ENCODE measurements at regions not wholly inside any gene's neighbourhood (a gene's known extent, or its start where the extent isn't known, plus 50 kb on each side); places are given as distances from the start of the nearest gene placed in this dataset.
"Not testable (repeated sequence)": the region's sequence is repeated elsewhere in the genome, so short reads cannot be mapped to it uniquely, and the experiment has no call there.

- Histone ChIP-seq H3K4me1 (ENCODE audit: control insufficient read depth, low read length) (no peaks in the 10 kb centered on the region), H3K27me3 (ENCODE audit: control insufficient read depth, low read length) (no peaks in the 10 kb centered on the region), H3K4me2 (ENCODE audit: low read length) (no peak overlapping the region), H4K20me1 (ENCODE audit: control insufficient read depth, insufficient read depth, low read depth, low read length) (no peaks in the 10 kb centered on the region), H3K9me3 (ENCODE audit: control insufficient read depth, insufficient read depth, low read length) (no peaks in the 10 kb centered on the region), H3F3A (ENCODE audit: control insufficient read depth, insufficient read depth) (no peaks in the 10 kb centered on the region), H3K9me2 (replicated peaks; ENCODE audit: control insufficient read depth, low read length) (no peaks in the 10 kb centered on the region), H3K27ac (ENCODE audit: low read depth, low read length) (no peak overlapping the region), H3K79me2 (ENCODE audit: control insufficient read depth, low read length) (no peaks in the 10 kb centered on the region), H3K4me3 (ENCODE audit: low read length) (no peak overlapping the region), H3K36me3 (ENCODE audit: control insufficient read depth, low read length) (no peaks in the 10 kb centered on the region)
- TF ChIP-seq, protein P1, sequence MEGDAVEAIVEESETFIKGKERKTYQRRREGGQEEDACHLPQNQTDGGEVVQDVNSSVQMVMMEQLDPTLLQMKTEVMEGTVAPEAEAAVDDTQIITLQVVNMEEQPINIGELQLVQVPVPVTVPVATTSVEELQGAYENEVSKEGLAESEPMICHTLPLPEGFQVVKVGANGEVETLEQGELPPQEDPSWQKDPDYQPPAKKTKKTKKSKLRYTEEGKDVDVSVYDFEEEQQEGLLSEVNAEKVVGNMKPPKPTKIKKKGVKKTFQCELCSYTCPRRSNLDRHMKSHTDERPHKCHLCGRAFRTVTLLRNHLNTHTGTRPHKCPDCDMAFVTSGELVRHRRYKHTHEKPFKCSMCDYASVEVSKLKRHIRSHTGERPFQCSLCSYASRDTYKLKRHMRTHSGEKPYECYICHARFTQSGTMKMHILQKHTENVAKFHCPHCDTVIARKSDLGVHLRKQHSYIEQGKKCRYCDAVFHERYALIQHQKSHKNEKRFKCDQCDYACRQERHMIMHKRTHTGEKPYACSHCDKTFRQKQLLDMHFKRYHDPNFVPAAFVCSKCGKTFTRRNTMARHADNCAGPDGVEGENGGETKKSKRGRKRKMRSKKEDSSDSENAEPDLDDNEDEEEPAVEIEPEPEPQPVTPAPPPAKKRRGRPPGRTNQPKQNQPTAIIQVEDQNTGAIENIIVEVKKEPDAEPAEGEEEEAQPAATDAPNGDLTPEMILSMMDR (IDR thresholded peaks at IDR 0.05; ENCODE audit: low read depth, low read length, poor library complexity, severe bottlenecking): no peak
- no peak for TF ChIP-seq EZH2phosphoT487 (IDR thresholded peaks at IDR 0.05; ENCODE audit: borderline replicate concordance, low read length)
These were observed 84.1 kb upstream of the RGPD4 start for GRCh38 chr2:107742460-107743027.

DNA sequence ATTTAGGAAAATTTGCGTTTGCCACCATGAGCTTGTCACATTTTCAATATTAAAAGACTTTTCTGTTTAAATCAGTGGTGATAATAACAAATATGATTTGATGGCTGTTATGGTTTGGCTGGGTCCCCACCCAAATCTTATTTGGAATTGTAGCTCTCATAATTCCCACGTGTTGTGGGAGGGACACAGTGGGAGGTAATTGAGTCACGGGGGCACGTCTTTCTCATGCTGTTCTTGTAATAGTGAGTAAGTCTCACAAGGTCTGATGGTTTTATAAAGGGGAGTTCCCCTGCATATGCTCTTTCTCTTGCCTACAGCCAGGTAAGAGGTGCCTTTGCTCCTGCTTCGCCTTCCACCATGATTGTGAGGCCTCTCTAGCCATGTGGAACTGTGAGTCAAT lies 83.4 kb upstream of the RGPD4 start:
- H3K4me2 ChIP-seq (ENCODE audit: low read length): no peak overlapping the region
- H3K79me2 ChIP-seq (ENCODE audit: control insufficient read depth, low read length): no peaks in the 10 kb centered on the region
- no peak overlapping the region for H3K27ac ChIP-seq (ENCODE audit: low read depth, low read length)
- TF ChIP-seq, protein P1 (IDR thresholded peaks at IDR 0.05; ENCODE audit: low read depth, low read length, poor library complexity, severe bottlenecking): no peak
- no peak for TF ChIP-seq EZH2phosphoT487 (IDR thresholded peaks at IDR 0.05; ENCODE audit: borderline replicate concordance, low read length)
- H3K4me1 ChIP-seq (ENCODE audit: control insufficient read depth, low read length): no peaks in the 10 kb centered on the region
- no peaks in the 10 kb centered on the region for H3K36me3 ChIP-seq (ENCODE audit: control insufficient read depth, low read length)
- H3F3A ChIP-seq (ENCODE audit: control insufficient read depth, insufficient read depth): no peaks in the 10 kb centered on the region
- H4K20me1 ChIP-seq (ENCODE audit: control insufficient read depth, insufficient read depth, low read depth, low read length): no peaks in the 10 kb centered on the region
- no peak overlapping the region for H3K4me3 ChIP-seq (ENCODE audit: low read length)
- no peaks in the 10 kb centered on the region for H3K27me3 ChIP-seq (ENCODE audit: control insufficient read depth, low read length)
- H3K9me3 ChIP-seq (ENCODE audit: control insufficient read depth, insufficient read depth, low read length): no peaks in the 10 kb centered on the region
- no peaks in the 10 kb centered on the region for H3K9me2 ChIP-seq (replicated peaks; ENCODE audit: control insufficient read depth, low read length)

DNA sequence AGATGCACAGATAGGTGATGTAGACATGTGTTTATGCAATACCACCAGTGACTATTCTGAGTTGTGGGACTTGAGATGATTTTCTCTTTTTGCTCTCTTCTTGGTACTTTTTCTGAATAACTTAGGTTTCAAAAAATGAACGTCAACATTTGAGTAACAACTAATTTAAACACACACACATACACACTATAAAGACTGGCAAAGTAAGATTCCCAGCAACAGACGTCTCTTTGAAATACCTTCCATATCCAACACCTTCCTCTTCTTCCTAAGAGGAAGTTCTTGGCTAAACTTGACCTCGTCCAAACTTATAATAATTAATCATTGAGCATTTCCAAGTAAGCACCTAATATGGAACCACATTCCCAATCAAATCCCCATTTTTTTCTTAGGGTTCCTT lies 81.6 kb upstream of the RGPD4 start:
- TF ChIP-seq, protein P1 (IDR thresholded peaks at IDR 0.05; ENCODE audit: low read depth, low read length, poor library complexity, severe bottlenecking): no peak
- H3K27ac ChIP-seq (ENCODE audit: low read depth, low read length): no peak overlapping the region

GRCh38 chr2:107746552-107747198 lies 80.0 kb upstream of the RGPD4 start:
- H3K27ac ChIP-seq (ENCODE audit: low read depth, low read length); H4K20me1 ChIP-seq (ENCODE audit: control insufficient read depth, insufficient read depth, low read depth, low read length); H3K4me1 ChIP-seq (ENCODE audit: control insufficient read depth, low read length); H3K79me2 ChIP-seq (ENCODE audit: control insufficient read depth, low read length); H3F3A ChIP-seq (ENCODE audit: control insufficient read depth, insufficient read depth); H3K36me3 ChIP-seq (ENCODE audit: control insufficient read depth, low read length); H3K9me3 ChIP-seq (ENCODE audit: control insufficient read depth, insufficient read depth, low read length); H3K4me2 ChIP-seq (ENCODE audit: low read length); H3K9me2 ChIP-seq (replicated peaks; ENCODE audit: control insufficient read depth, low read length); H3K4me3 ChIP-seq (ENCODE audit: low read length); H3K27me3 ChIP-seq (ENCODE audit: control insufficient read depth, low read length): not testable (repeated sequence)

More for the DNA sequence above, 81.6 kb upstream of the RGPD4 start:
- no peaks in the 10 kb centered on the region for H4K20me1 ChIP-seq (ENCODE audit: control insufficient read depth, insufficient read depth, low read depth, low read length)
- no peaks in the 10 kb centered on the region for H3K9me2 ChIP-seq (replicated peaks; ENCODE audit: control insufficient read depth, low read length)
- H3K9me3 ChIP-seq (ENCODE audit: control insufficient read depth, insufficient read depth, low read length): no peaks in the 10 kb centered on the region
- H3K4me1 ChIP-seq (ENCODE audit: control insufficient read depth, low read length): no peaks in the 10 kb centered on the region
- H3K27me3 ChIP-seq (ENCODE audit: control insufficient read depth, low read length): no peaks in the 10 kb centered on the region
- H3F3A ChIP-seq (ENCODE audit: control insufficient read depth, insufficient read depth): no peaks in the 10 kb centered on the region
- H3K36me3 ChIP-seq (ENCODE audit: control insufficient read depth, low read length): no peaks in the 10 kb centered on the region
- H3K79me2 ChIP-seq (ENCODE audit: control insufficient read depth, low read length): no peaks in the 10 kb centered on the region
- no peak overlapping the region for H3K4me3 ChIP-seq (ENCODE audit: low read length)
- no peak overlapping the region for H3K4me2 ChIP-seq (ENCODE audit: low read length)

GRCh38 chr2:107747199-107747963 lies 79.3 kb upstream of the RGPD4 start:
- not testable (repeated sequence) for H4K20me1 ChIP-seq (ENCODE audit: control insufficient read depth, insufficient read depth, low read depth, low read length); H3K4me3 ChIP-seq (ENCODE audit: low read length); H3K79me2 ChIP-seq (ENCODE audit: control insufficient read depth, low read length); H3K27ac ChIP-seq (ENCODE audit: low read depth, low read length); H3K4me2 ChIP-seq (ENCODE audit: low read length); H3K9me2 ChIP-seq (replicated peaks; ENCODE audit: control insufficient read depth, low read length); H3K36me3 ChIP-seq (ENCODE audit: control insufficient read depth, low read length); H3F3A ChIP-seq (ENCODE audit: control insufficient read depth, insufficient read depth); H3K9me3 ChIP-seq (ENCODE audit: control insufficient read depth, insufficient read depth, low read length); H3K4me1 ChIP-seq (ENCODE audit: control insufficient read depth, low read length); H3K27me3 ChIP-seq (ENCODE audit: control insufficient read depth, low read length)
